ENCODE measurements at regions not wholly inside any gene's neighbourhood (a gene's known extent, or its start where the extent isn't known, plus 50 kb on each side); places are given as distances from the start of the nearest gene placed in this dataset.
"Not testable (repeated sequence)": the region's sequence is repeated elsewhere in the genome, so short reads cannot be mapped to it uniquely, and the experiment has no call there.

DNA sequence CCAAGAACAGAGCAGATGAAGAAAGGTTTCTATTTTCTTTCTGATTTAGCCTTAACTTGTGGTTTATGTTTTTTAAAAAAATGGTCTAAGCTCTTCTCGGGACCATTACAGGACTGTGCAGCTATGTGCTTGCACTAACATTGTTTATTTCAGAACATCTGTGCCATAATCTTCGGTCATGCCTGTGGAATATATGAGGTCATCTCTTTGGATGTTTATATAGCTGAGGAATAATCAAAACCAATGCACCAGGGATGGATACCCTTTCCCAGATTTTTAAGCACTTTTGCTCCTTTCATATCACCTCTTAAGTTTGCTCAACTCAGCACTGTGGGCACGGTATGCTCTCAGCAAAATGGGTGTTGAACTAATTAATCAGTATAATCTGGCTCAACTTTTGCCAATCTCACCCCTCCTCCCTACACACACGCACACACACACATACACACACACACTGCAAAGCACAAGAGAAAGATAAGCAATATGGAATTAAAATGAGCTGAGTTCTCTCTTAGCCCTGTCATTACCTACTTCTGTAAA lies 268.5 kb upstream of the TMC3 start (continued):
- TF ChIP-seq, protein P1, sequence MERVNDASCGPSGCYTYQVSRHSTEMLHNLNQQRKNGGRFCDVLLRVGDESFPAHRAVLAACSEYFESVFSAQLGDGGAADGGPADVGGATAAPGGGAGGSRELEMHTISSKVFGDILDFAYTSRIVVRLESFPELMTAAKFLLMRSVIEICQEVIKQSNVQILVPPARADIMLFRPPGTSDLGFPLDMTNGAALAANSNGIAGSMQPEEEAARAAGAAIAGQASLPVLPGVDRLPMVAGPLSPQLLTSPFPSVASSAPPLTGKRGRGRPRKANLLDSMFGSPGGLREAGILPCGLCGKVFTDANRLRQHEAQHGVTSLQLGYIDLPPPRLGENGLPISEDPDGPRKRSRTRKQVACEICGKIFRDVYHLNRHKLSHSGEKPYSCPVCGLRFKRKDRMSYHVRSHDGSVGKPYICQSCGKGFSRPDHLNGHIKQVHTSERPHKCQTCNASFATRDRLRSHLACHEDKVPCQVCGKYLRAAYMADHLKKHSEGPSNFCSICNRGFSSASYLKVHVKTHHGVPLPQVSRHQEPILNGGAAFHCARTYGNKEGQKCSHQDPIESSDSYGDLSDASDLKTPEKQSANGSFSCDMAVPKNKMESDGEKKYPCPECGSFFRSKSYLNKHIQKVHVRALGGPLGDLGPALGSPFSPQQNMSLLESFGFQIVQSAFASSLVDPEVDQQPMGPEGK (CRISPR knock-in tag; IDR thresholded peaks at IDR 0.05; ENCODE audit: borderline replicate concordance), result no peak
- TF ChIP-seq ZC3H4 (CRISPR knock-in tag; IDR thresholded peaks at IDR 0.05; ENCODE audit: borderline replicate concordance) (no peak), ZNF785 (CRISPR knock-in tag; IDR thresholded peaks at IDR 0.05) (no peak), FOXK1 (CRISPR knock-in tag; IDR thresholded peaks at IDR 0.05; ENCODE audit: borderline replicate concordance) (no peak), HNRNPL (IDR thresholded peaks at IDR 0.05; ENCODE audit: low read depth, low read length) (no peak), GABPB1 (CRISPR knock-in tag; IDR thresholded peaks at IDR 0.05) (no peak), BRCA1 (IDR thresholded peaks at IDR 0.05) (no peak), BRCA1 (CRISPR knock-in tag; IDR thresholded peaks at IDR 0.05) (no peak), ZNF311 (CRISPR knock-in tag; IDR thresholded peaks at IDR 0.05) (no peak), SMARCA5 (IDR thresholded peaks at IDR 0.05) (no peak)
- TF ChIP-seq, protein P2, sequence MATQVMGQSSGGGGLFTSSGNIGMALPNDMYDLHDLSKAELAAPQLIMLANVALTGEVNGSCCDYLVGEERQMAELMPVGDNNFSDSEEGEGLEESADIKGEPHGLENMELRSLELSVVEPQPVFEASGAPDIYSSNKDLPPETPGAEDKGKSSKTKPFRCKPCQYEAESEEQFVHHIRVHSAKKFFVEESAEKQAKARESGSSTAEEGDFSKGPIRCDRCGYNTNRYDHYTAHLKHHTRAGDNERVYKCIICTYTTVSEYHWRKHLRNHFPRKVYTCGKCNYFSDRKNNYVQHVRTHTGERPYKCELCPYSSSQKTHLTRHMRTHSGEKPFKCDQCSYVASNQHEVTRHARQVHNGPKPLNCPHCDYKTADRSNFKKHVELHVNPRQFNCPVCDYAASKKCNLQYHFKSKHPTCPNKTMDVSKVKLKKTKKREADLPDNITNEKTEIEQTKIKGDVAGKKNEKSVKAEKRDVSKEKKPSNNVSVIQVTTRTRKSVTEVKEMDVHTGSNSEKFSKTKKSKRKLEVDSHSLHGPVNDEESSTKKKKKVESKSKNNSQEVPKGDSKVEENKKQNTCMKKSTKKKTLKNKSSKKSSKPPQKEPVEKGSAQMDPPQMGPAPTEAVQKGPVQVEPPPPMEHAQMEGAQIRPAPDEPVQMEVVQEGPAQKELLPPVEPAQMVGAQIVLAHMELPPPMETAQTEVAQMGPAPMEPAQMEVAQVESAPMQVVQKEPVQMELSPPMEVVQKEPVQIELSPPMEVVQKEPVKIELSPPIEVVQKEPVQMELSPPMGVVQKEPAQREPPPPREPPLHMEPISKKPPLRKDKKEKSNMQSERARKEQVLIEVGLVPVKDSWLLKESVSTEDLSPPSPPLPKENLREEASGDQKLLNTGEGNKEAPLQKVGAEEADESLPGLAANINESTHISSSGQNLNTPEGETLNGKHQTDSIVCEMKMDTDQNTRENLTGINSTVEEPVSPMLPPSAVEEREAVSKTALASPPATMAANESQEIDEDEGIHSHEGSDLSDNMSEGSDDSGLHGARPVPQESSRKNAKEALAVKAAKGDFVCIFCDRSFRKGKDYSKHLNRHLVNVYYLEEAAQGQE (IDR thresholded peaks at IDR 0.05; ENCODE audit: borderline replicate concordance), result no peak
- TF ChIP-seq, protein P2 (CRISPR knock-in tag; IDR thresholded peaks at IDR 0.05; ENCODE audit: low read depth), result no peak

DNA sequence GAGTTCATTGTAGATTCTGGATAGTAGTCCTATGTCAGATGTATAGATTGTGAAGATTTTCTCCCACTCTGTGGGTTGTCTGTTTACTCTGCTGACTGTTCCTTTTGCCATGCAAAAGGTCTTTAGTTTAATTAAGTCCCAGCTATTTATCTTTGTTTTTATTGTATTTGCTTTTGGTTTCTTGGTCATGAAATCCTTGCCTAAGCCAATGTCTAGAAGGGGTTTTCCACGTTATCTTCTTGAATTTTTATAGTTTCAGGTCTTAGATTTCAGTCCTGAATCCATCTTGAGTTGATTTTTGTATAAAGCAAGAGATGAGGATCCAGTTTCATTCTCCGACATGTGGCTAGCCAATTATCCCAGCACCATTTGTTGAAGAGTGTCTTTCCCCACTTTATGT lies 262.1 kb upstream of the TMC3 start:
- H3K9ac ChIP-seq (ENCODE audit: insufficient read depth in 1 of 2, low read depth in 2 of 2, low read length in 2 of 2); H3K4me3 ChIP-seq; H3K9me1 ChIP-seq (ENCODE audit: control insufficient read depth, insufficient read depth, low read length); H2AFZ ChIP-seq (ENCODE audit: low read depth, low read length); H3K9me3 ChIP-seq (replicated peaks; ENCODE audit: control insufficient read depth, insufficient read depth, low read depth, low read length); H4K20me1 ChIP-seq (replicated peaks; ENCODE audit: control insufficient read depth, insufficient read depth, low read length); H3K36me3 ChIP-seq (ENCODE audit: control insufficient read depth, insufficient read depth, low read length); FAIRE-seq; H3K4me2 ChIP-seq (ENCODE audit: insufficient read depth, low read length); in situ Hi-C loops (cut with MboI); H3K27me3 ChIP-seq (ENCODE audit: control insufficient read depth in 2 of 2, insufficient read depth in 2 of 2, low read length in 2 of 2); H3K27ac ChIP-seq (ENCODE audit: extremely low read depth, low read depth, low read length); BruUV-seq (replicated peaks); H3K79me2 ChIP-seq (ENCODE audit: control insufficient read depth, insufficient read depth, low read length); CTCF ChIA-PET (ENCODE audit: low intra/inter-chr PET ratio); DNase-seq (ENCODE audit: extremely low read depth in 1 of 4, low spot score in 3 of 4); POLR2A ChIA-PET; intact Hi-C loops (cut with micrococcal nuclease); H3K4me1 ChIP-seq (replicated peaks in 1 of 2; ENCODE audit: control insufficient read depth in 2 of 2, insufficient read depth in 2 of 2, low read length in 2 of 2); ATAC-seq: not testable (repeated sequence)
- WGBS (ENCODE audit: insufficient coverage, low coverage, missing lambda C conversion rate), result 0% methylated on average over 2 of the region's 2 CpGs
